HG02938 (cell line): ENCODE measurements at regions not wholly inside any gene's neighbourhood (a gene's known extent, or its start where the extent isn't known, plus 50 kb on each side); places are given as distances from the start of the nearest gene placed in this dataset.
"Not testable (repeated sequence)": the region's sequence is repeated elsewhere in the genome, so short reads cannot be mapped to it uniquely, and the experiment has no call there.

Experiments used
- ATAC-seq: cut with Tn5 transposase; IDR thresholded peaks from one replicate; pipeline ENCODE4 v1.9.1; 2021; ENCODE audit warnings: mild to moderate bottlenecking, moderate library complexity; ENCODE audit not compliant: unreplicated experiment

GRCh38 chr4:138460477-138461414, 218.6 kb upstream of the SLC7A11 start:
- no peak for ATAC-seq

DNA sequence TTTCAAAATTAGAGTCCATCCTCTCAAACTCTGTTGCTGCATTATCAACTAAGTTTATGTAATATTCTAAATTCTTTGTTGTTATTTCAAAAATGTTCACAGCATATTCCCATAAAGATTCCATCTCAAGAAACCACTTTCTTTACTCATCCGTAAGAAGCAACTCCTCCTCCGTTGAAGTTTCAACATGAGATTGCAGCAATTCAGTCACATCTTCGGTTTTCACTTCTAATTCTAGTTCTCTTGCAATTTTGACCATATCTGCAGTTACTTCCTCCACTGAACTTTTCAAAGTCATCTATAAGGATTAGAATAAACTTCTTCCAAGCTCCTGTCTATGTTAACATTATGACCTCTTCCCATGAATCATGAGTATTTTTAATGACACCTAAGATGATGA, 216.6 kb upstream of the SLC7A11 start:
- ATAC-seq = no peak

DNA sequence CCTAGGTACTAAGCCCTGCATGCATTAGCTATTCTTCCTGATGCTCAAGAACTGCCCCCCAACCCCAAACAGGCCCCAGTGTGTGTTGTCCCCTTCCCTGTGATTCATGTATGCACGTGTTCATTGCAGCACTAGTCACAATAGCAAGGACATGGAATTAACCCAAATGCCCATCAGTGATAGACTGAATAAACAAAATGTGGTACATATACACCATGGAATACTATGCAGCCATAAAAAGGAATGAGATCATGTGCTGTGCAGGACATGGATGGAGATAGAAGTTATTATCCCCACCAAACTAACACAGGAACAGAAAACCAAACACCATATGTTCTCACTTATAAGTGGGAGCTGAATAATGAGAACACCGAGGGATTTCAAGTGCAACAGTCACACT, 214.2 kb upstream of the SLC7A11 start:
- not testable (repeated sequence) for ATAC-seq

GRCh38 chr4:138455097-138455496, 212.9 kb upstream of the SLC7A11 start:
- ATAC-seq = no peak

- ATAC-seq = no peak
Observed at GRCh38 chr4:138452826-138453225, 210.7 kb upstream of the SLC7A11 start.

DNA sequence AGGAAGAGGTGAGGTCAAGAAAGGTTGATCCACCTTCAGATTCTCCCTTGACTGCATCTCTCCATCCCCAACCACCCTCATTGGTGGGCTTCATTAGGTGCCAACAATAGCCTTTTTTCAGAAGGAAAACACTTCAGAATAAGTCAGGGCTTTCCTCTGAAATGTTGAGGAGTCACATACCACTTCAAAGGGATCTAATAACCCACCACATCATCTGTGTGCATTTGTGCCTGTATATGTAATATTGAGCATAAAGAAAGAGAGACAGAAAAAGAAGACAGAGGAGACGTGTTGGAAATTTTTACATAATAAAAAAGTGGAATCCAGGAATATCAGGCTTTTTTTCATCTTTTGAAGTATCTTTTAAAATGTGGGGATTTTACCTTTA, 209.1 kb upstream of the SLC7A11 start:
- ATAC-seq = no peak

- ATAC-seq = no peak
Observed at GRCh38 chr4:138450546-138451275, 208.6 kb upstream of the SLC7A11 start.

DNA sequence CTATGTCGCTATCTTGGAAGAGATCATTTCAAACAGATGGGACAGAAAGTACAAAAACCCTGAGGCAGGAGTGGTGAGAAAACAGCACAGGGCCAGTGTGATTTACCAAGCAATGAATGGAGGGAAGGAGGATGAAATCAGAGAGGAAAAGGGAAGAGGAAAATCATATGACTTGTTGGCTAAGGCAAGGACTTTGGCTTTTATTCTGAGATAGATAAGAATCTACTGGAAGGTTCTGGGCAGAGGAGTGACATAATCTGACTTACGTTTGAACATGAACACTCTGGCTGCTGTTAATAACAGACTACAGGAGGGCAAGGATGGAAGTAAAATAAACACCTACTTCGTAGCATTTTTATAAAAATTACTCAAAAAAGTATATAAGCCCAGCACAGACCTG, 207.8 kb upstream of the SLC7A11 start:
- no peak for ATAC-seq

DNA sequence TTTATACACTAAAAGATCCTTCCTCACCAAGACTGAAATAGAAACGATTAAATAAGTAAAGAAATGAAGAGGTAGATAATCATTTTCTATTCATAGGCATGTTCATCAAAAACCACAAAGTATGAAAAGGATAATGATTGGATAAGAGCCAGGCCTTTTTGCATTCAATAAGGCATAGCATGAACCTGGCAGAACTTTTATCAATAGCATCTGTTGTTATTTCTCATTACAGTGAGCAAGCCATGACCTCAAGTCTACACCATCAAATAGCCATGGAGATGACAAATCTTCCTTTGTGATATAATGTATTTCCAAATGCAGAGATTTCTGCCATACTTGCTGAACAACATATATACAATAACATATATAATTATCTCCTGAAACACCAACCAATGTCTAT, 206.0 kb upstream of the SLC7A11 start:
- ATAC-seq = no peak

DNA sequence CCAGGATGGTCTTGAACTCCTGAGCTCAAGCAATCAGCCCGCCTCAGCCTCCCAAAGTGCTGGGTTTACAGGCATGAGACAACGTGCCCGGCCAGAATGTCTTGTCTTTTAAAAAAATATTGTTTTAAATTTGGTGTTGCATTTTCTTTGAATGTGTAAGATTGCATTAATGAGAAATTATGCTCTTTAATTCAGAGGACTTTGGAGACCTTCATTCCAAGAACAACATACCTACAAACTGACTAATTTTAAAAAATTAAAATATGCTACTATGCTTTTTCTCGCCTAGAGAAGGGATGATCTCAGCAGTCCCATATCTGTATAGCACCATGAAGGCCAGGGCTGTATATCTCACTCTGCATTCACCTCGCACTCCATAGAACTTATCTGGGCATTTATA, 204.3 kb upstream of the SLC7A11 start:
- no peak for ATAC-seq

DNA sequence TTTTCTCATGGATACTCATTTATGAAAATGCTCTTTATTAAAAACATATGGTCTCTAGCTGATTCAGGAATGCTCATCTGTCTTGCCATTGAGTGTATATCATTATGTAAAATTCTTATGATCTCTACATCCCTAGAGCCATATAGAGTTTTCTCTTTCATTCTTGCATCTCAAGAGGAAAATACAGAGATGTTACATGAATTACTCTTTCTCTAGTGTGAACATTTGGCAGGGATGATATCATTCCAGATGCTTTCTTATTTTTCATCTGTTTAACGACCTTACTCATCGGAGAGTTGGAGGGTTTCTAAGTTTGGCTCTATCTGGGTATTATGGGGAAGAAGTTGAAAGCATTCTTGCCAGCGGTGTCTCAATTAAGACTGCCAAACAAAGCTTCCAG, 202.9 kb upstream of the SLC7A11 start:
- no peak for ATAC-seq

GRCh38 chr4:138444260-138444659, 202.1 kb upstream of the SLC7A11 start:
- no peak for ATAC-seq

DNA sequence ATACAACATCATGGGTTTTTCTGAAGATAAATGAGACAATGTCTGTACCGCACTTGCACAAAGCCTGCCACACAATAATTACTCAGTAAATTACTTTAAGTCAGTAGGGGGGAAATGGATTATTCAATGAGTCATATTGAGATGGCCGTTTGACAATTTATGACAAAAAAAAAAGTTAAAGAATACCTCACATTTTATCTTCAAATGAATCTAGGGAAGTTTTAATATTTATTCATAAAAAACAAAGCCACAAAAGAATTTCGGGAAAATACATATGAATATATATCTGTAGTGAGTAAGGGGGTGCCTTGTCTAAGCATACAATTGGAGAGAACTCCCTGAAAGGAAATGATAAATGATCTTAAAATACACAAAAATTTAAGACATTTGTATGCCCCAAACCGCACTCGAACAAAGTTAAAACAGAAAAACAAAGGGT, 197.0 kb upstream of the SLC7A11 start:
- no peak for ATAC-seq

DNA sequence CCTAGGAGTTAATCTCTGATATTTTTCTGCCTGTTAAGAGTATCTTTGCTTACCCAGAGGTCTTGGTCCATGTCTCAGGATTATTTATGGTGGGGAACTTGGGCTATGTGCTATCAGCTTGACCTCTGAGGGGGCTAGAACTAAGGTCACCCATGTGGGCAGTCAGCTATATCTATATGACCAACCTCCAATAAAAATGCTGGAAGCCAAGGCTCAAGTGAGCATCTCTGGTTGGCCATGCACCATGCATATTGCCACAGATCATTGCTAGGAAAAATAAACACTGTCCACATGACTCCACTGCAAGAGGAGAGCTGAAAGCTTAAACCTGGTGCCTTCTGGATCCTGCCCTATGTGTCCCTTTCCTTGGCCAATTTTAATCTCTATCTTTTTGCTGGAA, 196.5 kb upstream of the SLC7A11 start:
- ATAC-seq = no peak

DNA sequence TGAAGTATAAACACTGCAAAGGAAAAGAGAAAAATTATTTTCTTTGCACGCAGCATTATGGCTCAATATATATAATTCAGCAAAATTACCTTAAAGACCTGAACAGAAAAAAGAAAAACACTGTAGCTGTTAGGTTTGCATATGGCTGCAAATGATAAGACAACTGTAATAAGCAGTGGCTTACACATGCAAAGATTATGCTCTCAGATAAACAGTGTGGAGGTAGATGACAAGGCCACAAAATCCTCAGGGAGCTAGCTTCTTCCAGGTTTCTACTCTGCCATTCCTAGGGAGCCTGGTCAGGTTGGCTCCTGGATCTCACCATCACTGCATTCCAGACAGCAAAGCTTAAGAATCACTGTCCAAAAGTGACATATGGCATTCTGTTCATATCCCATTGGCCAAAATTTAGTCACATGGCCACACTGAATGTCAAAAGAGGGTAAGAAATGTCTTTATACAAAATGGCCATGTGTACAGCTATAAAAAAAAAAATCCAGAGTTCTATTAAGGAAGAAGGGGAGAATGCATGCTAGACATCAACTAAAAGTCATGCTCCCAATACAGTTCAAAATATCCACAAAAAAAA, 195.2 kb upstream of the SLC7A11 start:
- no peak for ATAC-seq

GRCh38 chr4:138435733-138436132, 193.6 kb upstream of the SLC7A11 start:
- ATAC-seq = not testable (repeated sequence)

DNA sequence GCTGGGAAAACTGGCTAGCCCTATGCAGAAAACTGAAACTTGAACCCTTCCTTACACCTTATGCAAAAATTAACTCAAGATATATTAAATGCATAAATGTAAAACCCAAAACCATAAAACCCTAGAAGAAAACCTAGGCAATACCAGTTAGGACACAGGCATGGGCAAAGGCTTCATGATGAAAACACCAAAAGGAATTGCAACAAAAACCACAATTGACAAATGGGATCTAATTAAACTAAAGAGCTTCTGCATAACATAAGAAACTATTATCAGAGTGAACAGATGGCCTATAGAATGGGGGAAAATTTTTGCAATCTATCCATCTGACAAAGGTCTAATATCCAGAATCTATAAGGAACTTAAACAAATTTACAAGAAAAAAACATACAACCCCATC, 192.9 kb upstream of the SLC7A11 start:
- ATAC-seq = not testable (repeated sequence)

GRCh38 chr4:138428611-138429010, 186.5 kb upstream of the SLC7A11 start:
- ATAC-seq = no peak

GRCh38 chr4:138426786-138427185, 184.6 kb upstream of the SLC7A11 start:
- ATAC-seq = no peak

DNA sequence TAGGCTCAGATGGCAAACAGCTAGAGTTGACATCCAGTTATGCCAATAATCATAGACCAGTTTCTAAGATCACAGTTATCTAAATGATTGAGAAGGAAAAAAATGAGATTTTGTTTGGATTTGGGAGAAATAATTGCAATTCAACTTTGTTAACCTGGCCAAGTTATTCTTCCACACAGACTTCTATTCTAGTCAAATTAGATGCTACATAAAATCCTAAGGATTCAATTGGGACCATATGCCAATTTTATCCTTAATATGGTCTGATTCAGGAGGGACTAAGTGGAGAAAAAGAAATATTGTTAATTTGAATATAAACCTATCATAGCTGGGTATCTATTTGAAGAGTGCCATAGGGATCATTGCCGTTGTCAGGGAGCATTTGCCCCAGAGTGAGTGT, 178.3 kb upstream of the SLC7A11 start:
- ATAC-seq = no peak

GRCh38 chr4:138414202-138414601, 172.1 kb upstream of the SLC7A11 start:
- no peak for ATAC-seq

- no peak for ATAC-seq
Observed at GRCh38 chr4:138413273-138413672, 171.1 kb upstream of the SLC7A11 start.
